ENCODE measurements at regions not wholly inside any gene's neighbourhood (a gene's known extent, or its start where the extent isn't known, plus 50 kb on each side); places are given as distances from the start of the nearest gene placed in this dataset.

DNA sequence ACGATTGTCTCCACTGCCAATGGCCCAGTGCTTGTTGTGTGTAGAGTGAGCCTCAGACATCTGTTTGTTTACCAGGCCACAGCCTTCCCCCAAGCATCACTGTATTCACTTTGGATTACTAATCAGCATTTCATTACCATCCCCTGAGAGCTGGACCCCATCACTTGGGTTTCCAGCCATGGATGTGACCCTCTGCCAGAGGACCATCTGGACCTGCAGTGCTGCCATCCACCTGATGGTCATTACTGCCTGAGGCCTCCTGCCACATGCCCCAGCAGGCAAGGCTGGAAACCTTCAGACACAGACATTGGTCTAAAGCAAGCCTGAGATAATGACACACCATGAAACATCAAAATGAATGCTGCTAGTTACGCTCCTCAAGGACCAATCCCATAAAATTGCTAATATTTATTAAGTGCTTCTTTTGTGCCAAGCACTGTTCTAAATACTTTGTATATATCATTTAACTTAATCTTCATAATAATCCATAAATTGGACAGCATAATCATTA lies 2096.3 kb upstream of the CELF4 start:
- DNase-seq (no peak), ATAC-seq (replicated peaks) (no peak)
- H3K4me3 Mint-ChIP-seq: no peak overlapping the region
- H3K27ac Mint-ChIP-seq: no peak overlapping the region
- peaks cover 3 to 23% of the 10 kb centered on the region in 2 donors for H3K9me3 Mint-ChIP-seq
- H3K36me3 Mint-ChIP-seq (ENCODE audit: insufficient read depth): no peaks in the 10 kb centered on the region
- no peaks in the 10 kb centered on the region for H3K27me3 Mint-ChIP-seq
- H3K4me1 Mint-ChIP-seq (ENCODE audit: low read depth in 2 of 2): no peaks in the 10 kb centered on the region

GRCh38 chr18:39660141-39660540 lies 2094.5 kb upstream of the CELF4 start:
- H3K4me1 Mint-ChIP-seq (ENCODE audit: low read depth in 2 of 2): no peaks in the 10 kb centered on the region
- H3K27ac Mint-ChIP-seq: no peak overlapping the region
- no peaks in the 10 kb centered on the region for H3K27me3 Mint-ChIP-seq
- H3K9me3 Mint-ChIP-seq: peaks cover 3 to 15% of the 10 kb centered on the region in 2 donors
- ATAC-seq (replicated peaks): no peak
- no peaks in the 10 kb centered on the region for H3K36me3 Mint-ChIP-seq (ENCODE audit: insufficient read depth)
- H3K4me3 Mint-ChIP-seq: no peak overlapping the region
- DNase-seq: no peak

GRCh38 chr18:39655341-39655740 lies 2089.7 kb upstream of the CELF4 start:
- H3K27ac Mint-ChIP-seq: no peak overlapping the region

GRCh38 chr18:39653221-39653620 lies 2087.6 kb upstream of the CELF4 start:
- Mint-ChIP-seq H3K9me3 (peaks cover 0 to 8% of the 10 kb centered on the region in 2 donors), H3K27ac (no peak overlapping the region)

More at GRCh38 chr18:39655341-39655740, 2089.7 kb upstream of the CELF4 start:
- no peak for ATAC-seq (replicated peaks)
- Mint-ChIP-seq H3K9me3 (peaks cover 0 to 7% of the 10 kb centered on the region in 2 donors), H3K27me3 (no peaks in the 10 kb centered on the region), H3K4me3 (no peak overlapping the region), H3K36me3 (ENCODE audit: insufficient read depth) (no peaks in the 10 kb centered on the region), H3K4me1 (ENCODE audit: low read depth in 2 of 2) (no peaks in the 10 kb centered on the region)
- no peak for DNase-seq

DNA sequence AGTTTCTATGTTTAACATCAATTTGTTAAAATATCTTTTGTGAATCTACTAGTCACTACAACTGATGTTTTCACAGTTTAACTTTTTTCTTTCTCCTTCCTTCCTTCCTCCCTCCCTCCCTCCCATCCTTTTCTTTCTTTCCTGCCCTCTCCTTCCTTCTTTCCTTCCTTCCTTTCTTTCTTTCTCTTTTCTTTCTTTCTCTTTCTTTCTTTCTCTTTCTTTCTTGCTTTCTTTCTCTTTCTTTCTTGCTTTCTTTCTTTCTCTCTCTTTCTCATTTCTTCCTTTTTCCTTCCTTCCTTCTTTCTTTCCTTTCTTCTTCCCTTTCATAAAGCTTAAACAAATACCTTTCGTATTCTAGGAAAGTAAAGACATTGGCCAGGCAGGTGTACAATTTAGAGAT lies 2083.0 kb upstream of the CELF4 start:
- Mint-ChIP-seq H3K27me3 (no peaks in the 10 kb centered on the region), H3K27ac (no peak overlapping the region)

More at GRCh38 chr18:39653221-39653620, 2087.6 kb upstream of the CELF4 start:
- Mint-ChIP-seq H3K4me1 (ENCODE audit: low read depth in 2 of 2) (no peaks in the 10 kb centered on the region), H3K4me3 (no peak overlapping the region), H3K36me3 (ENCODE audit: insufficient read depth) (no peaks in the 10 kb centered on the region), H3K27me3 (no peaks in the 10 kb centered on the region)
- ATAC-seq (replicated peaks): no peak
- DNase-seq: no peak

DNA sequence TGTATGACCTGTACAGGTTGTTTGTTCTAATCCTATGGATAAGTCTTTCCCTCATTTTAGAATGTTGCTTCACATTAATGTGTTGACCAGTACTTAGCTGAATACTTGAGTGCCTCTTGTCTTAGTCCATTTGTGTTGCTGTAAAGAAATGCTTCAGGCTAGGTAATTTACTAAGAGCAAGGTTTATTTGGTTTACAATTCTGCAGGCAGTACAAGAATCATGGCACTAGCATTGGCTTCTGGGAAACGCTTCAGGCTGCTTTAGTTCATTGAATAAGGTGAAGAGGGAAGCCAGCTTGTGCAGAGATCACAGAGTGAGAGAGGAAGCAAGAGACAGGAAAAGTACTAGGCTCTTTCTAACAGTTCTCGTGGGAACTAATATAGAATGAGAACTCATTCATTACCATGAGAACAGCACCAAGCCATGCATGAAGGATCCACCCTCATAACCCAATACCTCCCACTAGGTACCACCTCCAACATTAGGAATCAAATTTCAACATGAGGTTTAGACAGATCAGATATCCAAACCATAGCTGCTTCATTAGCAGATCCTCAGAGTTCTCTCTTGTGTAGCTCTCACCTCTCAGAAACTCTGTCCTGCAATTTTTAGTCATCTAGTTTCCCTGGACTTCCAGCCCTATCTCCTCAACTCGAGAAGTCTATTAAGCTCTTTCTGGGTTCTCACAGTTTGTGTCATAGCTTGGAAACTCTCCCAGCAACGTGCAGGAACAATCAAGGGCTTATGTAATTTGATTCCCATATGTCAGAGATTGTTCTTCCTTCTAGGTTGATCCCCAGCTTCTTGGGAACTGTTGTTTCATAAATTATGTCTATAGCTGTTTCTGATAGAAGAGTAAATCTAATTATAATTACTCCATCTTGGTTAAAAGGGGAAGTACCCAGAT lies 2082.3 kb upstream of the CELF4 start:
- Mint-ChIP-seq H3K27me3 (no peaks in the 10 kb centered on the region), H3K4me1 (ENCODE audit: low read depth in 2 of 2) (no peaks in the 10 kb centered on the region), H3K4me3 (no peak overlapping the region), H3K36me3 (ENCODE audit: insufficient read depth) (no peaks in the 10 kb centered on the region), H3K27ac (no peak overlapping the region), H3K9me3 (peaks cover 8% of the 10 kb centered on the region in 2 donors)
- DNase-seq (no peak), ATAC-seq (replicated peaks) (no peak)

More for the DNA sequence above, 2083.0 kb upstream of the CELF4 start:
- H3K9me3 Mint-ChIP-seq: peaks cover 8% of the 10 kb centered on the region in 2 donors
- no peaks in the 10 kb centered on the region for H3K4me1 Mint-ChIP-seq (ENCODE audit: low read depth in 2 of 2)
- ATAC-seq (replicated peaks) (no peak), DNase-seq (no peak)
- H3K36me3 Mint-ChIP-seq (ENCODE audit: insufficient read depth): no peaks in the 10 kb centered on the region
- no peak overlapping the region for H3K4me3 Mint-ChIP-seq

- Mint-ChIP-seq H3K36me3 (ENCODE audit: insufficient read depth) (no peaks in the 10 kb centered on the region), H3K4me1 (ENCODE audit: low read depth in 2 of 2) (no peaks in the 10 kb centered on the region), H3K27me3 (no peaks in the 10 kb centered on the region), H3K4me3 (no peak overlapping the region), H3K27ac (no peak overlapping the region), H3K9me3 (peaks cover 7 to 8% of the 10 kb centered on the region in 2 donors)
- no peak for ATAC-seq (replicated peaks)
- no peak for DNase-seq
These were observed 2072.6 kb upstream of the CELF4 start for GRCh38 chr18:39638224-39638623.

DNA sequence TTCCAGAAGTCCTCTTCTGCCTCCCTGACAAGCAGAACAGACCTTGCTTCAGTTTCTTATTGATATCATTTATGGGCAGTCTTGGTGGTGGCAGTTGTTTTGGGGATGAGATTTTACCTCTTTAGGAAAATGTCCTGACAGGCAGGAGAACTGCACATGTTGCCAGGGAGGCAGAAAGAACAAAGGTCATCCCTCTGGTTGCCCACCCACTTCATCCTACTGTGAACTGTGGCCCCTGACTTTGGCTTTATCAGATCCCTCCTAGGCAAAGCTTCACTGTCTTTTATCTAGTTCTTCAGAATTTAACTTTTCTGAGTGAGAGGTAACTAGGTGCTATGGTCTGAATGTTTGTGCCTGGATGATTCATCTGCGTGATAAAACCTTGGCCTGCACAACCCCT lies 2071.3 kb upstream of the CELF4 start:
- DNase-seq (no peak), ATAC-seq (replicated peaks) (no peak)
- H3K27ac Mint-ChIP-seq: no peak overlapping the region
- peaks cover 7 to 8% of the 10 kb centered on the region in 2 donors for H3K9me3 Mint-ChIP-seq
- no peaks in the 10 kb centered on the region for H3K4me1 Mint-ChIP-seq (ENCODE audit: low read depth in 2 of 2)
- H3K27me3 Mint-ChIP-seq: no peaks in the 10 kb centered on the region
- no peaks in the 10 kb centered on the region for H3K36me3 Mint-ChIP-seq (ENCODE audit: insufficient read depth)
- no peak overlapping the region for H3K4me3 Mint-ChIP-seq

DNA sequence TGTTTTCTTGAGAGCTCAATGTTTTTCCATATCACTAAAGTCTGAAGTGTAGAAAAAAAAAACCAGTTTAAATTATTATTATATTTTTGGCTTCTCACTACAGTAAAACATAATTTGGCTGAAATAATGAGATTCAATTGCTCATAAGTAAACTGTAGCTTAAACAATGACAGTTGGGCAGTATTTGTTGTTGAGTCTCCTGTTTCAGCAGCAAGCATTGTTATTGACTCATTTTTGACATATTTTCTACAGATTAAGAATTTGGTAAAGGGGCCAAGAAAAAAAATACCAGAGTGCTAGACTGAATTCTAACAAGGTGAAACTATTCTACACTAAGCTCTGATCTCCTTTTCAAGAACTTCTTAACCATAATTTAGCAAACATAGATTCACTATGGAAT lies 2070.4 kb upstream of the CELF4 start:
- H3K27me3 Mint-ChIP-seq: no peaks in the 10 kb centered on the region
- peaks cover 3 to 7% of the 10 kb centered on the region in 2 donors for H3K9me3 Mint-ChIP-seq
- no peak overlapping the region for H3K4me3 Mint-ChIP-seq
- no peaks in the 10 kb centered on the region for H3K4me1 Mint-ChIP-seq (ENCODE audit: low read depth in 2 of 2)
- no peak overlapping the region for H3K27ac Mint-ChIP-seq
- H3K36me3 Mint-ChIP-seq (ENCODE audit: insufficient read depth): no peaks in the 10 kb centered on the region
- ATAC-seq (replicated peaks) (no peak), DNase-seq (no peak)

DNA sequence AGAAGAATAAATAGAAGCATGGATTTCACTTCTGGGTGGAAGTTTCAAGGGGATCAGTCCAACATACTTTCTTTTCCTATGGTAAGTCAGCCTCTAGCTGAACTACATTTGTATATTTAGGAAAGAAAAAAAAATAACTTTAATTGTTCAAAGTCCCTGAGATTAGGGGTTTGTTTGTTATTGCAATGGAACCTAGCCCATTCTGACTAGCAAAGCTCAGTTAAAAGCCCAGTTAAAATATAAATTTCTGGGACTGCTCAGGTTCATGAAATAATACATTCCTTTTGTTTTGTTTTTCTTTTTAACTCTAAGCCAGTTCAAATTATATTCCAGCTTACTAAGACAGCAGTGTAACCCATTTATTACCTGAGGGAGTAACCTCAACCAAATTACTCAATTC lies 2069.6 kb upstream of the CELF4 start:
- H3K27me3 Mint-ChIP-seq: no peaks in the 10 kb centered on the region
- no peaks in the 10 kb centered on the region for H3K4me1 Mint-ChIP-seq (ENCODE audit: low read depth in 2 of 2)
- DNase-seq (no peak), ATAC-seq (replicated peaks) (no peak)
- H3K9me3 Mint-ChIP-seq: peaks cover 0 to 7% of the 10 kb centered on the region in 2 donors
- no peaks in the 10 kb centered on the region for H3K36me3 Mint-ChIP-seq (ENCODE audit: insufficient read depth)
- no peak overlapping the region for H3K4me3 Mint-ChIP-seq
- H3K27ac Mint-ChIP-seq: no peak overlapping the region

- Mint-ChIP-seq H3K4me3 (no peak overlapping the region), H3K4me1 (ENCODE audit: low read depth in 2 of 2) (no peaks in the 10 kb centered on the region), H3K27me3 (no peaks in the 10 kb centered on the region), H3K9me3 (peaks cover 2 to 7% of the 10 kb centered on the region in 2 donors), H3K36me3 (ENCODE audit: insufficient read depth) (no peaks in the 10 kb centered on the region), H3K27ac (no peak overlapping the region)
- DNase-seq: no peak
- no peak for ATAC-seq (replicated peaks)
These were observed 2062.3 kb upstream of the CELF4 start for GRCh38 chr18:39627936-39628335.

DNA sequence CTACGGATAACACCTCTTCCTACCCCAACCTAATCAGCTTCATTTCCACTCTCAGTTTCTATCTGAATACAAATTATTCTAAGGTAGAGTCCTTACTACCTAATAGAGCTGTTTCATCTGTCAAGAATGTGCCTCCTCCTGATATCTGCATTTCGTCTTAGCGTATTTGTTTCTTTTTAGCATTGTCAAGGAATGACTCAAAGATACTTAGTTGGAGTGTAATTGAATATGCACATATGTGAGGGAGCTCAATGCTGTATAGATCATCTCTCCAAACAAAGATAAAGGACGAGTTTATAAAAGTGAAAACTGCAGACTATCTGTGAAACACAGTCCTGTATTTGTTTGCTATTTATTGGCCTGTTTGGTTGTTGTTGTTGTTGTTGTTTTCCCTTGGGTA lies 2059.4 kb upstream of the CELF4 start:
- peaks cover 2 to 19% of the 10 kb centered on the region in 2 donors for H3K9me3 Mint-ChIP-seq
- DNase-seq (no peak), ATAC-seq (replicated peaks) (no peak)
- no peaks in the 10 kb centered on the region for H3K4me1 Mint-ChIP-seq (ENCODE audit: low read depth in 2 of 2)
- H3K4me3 Mint-ChIP-seq: no peak overlapping the region
- H3K36me3 Mint-ChIP-seq (ENCODE audit: insufficient read depth): no peaks in the 10 kb centered on the region
- H3K27ac Mint-ChIP-seq: no peak overlapping the region
- H3K27me3 Mint-ChIP-seq: no peaks in the 10 kb centered on the region

DNA sequence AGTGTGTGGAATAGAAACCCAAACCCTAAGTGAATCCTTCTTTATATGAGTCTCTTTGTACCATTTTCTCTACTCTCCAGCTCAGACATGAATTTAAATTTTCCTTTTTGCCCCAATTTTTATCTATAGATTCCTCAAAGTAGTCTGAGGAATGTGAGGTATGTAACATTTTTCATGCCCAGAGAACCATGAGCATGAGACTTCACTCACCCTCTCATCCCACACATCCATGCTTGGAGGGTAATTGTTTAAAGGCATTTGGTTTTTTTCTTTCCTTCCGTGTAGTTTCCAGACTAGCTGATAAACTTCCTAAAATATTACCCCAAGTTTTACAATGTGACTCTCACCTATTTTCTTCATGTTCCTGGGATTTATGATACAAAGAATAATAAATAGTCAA lies 2056.8 kb upstream of the CELF4 start:
- H3K36me3 Mint-ChIP-seq (ENCODE audit: insufficient read depth): no peaks in the 10 kb centered on the region
- no peak for DNase-seq
- H3K9me3 Mint-ChIP-seq: peaks cover 2 to 19% of the 10 kb centered on the region in 2 donors
- H3K4me3 Mint-ChIP-seq: no peak overlapping the region
- no peak for ATAC-seq (replicated peaks)
- no peaks in the 10 kb centered on the region for H3K27me3 Mint-ChIP-seq
- no peak overlapping the region for H3K27ac Mint-ChIP-seq
- H3K4me1 Mint-ChIP-seq (ENCODE audit: low read depth in 2 of 2): no peaks in the 10 kb centered on the region

DNA sequence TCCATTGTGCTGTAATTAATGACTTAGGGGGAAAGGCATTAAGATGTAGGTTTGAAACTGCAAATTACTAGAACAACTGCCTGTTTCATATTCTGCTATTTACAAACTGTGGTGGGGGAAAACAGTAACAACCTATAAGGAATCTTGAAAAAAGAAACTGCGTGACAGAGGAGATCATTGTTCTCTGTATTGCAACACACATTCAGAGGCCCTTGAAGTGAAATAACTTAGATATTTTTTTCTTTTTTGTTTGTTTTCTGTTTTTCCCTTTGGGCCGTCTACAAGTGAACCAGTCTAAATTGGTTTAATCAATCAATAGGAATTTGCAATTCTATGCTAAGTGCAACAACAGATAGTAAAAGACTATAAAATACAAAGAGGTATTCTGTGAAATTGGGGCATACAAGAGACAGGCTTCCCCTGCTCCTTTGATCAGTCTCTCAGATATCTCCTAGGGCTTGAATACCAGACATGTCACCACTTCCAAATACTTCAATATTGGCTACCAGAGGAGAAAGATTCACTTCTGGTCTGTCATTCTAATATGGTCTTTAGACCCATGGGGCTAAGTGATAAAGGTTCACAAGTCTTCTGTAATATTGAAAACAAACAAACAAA lies 2055.1 kb upstream of the CELF4 start:
- no peak for ATAC-seq (replicated peaks)
- Mint-ChIP-seq H3K36me3 (ENCODE audit: insufficient read depth) (no peaks in the 10 kb centered on the region), H3K27ac (no peak overlapping the region), H3K4me3 (no peak overlapping the region), H3K9me3 (peaks cover 3 to 19% of the 10 kb centered on the region in 2 donors), H3K4me1 (ENCODE audit: low read depth in 2 of 2) (no peaks in the 10 kb centered on the region), H3K27me3 (no peaks in the 10 kb centered on the region)
- no peak for DNase-seq
